Aorta (tissue), 5 donors: ENCODE measurements at regions not wholly inside any gene's neighbourhood (a gene's known extent, or its start where the extent isn't known, plus 50 kb on each side); places are given as distances from the start of the nearest gene placed in this dataset.
"Not testable (repeated sequence)": the region's sequence is repeated elsewhere in the genome, so short reads cannot be mapped to it uniquely, and the experiment has no call there.

Source experiments
- ATAC-seq: fragments of 200-7000 bp; cut with Tn5 transposase; one replicate; pipeline ENCODE4 v1.9.1; 2022; ENCODE audit warnings: moderate library complexity; ENCODE audit not compliant: low FRiP score
- DNase-seq, 2 donors: peaks; one replicate each; pipeline ENCODE4 v3.0.0-alpha.2; 2020
- H3K27ac ChIP-seq, 2 donors: one replicate each; pipeline ENCODE4 v1.5.1; 2013; ENCODE audit warnings: low read length in 2 of 2, mild to moderate bottlenecking in 2 of 2, moderate library complexity in 2 of 2, control low read depth in 1 of 2, inconsistent platforms in 1 of 2, low read depth in 1 of 2
- H3K27me3 ChIP-seq, 2 donors: one replicate each; pipeline ENCODE4 v1.6.1; 2013; ENCODE audit warnings: control low read depth in 1 of 2, low read length in 1 of 2, mild to moderate bottlenecking in 1 of 2, moderate library complexity in 1 of 2; ENCODE audit not compliant: insufficient read depth in 2 of 2, control insufficient read depth in 1 of 2
- H3K36me3 ChIP-seq, 2 donors: one replicate each; pipeline ENCODE4 v1.6.1; 2013; ENCODE audit warnings: control low read depth in 1 of 2, low read length in 1 of 2, mild to moderate bottlenecking in 1 of 2; ENCODE audit not compliant: insufficient read depth in 2 of 2, control insufficient read depth in 1 of 2
- H3K4me1 ChIP-seq, 2 donors: one replicate each; pipeline ENCODE4 v1.6.1; 2013; ENCODE audit warnings: low read length in 2 of 2, control low read depth in 1 of 2, mild to moderate bottlenecking in 1 of 2, moderate library complexity in 1 of 2; ENCODE audit not compliant: insufficient read depth in 2 of 2, control insufficient read depth in 1 of 2
- H3K4me3 ChIP-seq, 2 donors: one replicate each; pipeline ENCODE4 v1.5.1; 2013; ENCODE audit warnings: low read length in 2 of 2, control low read depth in 1 of 2, mild to moderate bottlenecking in 1 of 2
- H3K9me3 ChIP-seq: one replicate; pipeline ENCODE4 v1.6.1; 2013; ENCODE audit warnings: mild to moderate bottlenecking, low read length; ENCODE audit not compliant: control insufficient read depth
- WGBS, 2 donors: extraction: QIAGEN DNeasy Blood & Tissue Kit; methylation state at CpG; one replicate each; pipeline ENCODE4 v1.1.7; 2013; 5-methylcytosine and 5-hydroxymethylcytosine counted together
- intact Hi-C, 2 donors: fragments of 100-400 bp; cut with DNase I; formaldehyde crosslinking; loops; one replicate each; pipeline versions ENCODE4 v1.14.2 to v1.15.0; 2022
- donor health status: healthy with polysubstance abuse.
- donor health status: Bipolar disorder and iron deficiency.
- donor health status: DM: no; HTN: no; CAD: no.
- donor health status: DM: no; HTN: no; CAD: no.
- donor health status: DM: yes; HTN: yes; CAD: no.

DNA sequence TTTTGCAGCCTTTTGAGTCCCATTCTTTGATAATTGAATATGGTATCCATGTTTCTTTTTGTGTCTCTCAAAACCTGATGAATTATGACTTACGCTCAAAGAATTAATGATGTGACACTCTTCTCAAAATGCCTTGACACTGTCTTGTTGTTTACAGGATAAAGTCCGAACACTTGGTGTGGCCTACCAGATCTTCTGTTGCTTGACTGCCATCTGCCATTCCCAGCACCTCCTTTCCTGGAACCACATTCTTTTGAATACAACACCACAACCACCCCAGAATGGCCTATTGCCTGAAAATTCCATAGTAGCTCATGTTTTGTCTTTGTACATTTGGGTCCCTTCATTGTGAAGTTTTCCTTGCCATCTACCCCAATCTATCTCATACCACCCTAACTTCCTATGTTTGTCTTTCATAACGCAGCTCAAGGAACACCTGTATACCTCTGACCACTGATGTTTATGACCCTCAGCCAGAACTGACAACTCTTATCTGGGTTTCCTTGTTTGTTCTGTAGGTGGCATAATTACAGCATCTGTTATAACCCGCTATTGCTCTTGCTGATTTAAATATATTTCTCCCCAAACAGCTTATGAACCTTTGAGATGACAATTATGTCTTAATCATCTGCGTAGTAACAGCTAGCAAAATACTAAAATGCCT lies 991.3 kb downstream of the RAB28 start:
- Histone ChIP-seq H3K4me1 (no peaks in the 10 kb centered on the region), H3K4me3 (no peak overlapping the region), H3K36me3 (no peaks in the 10 kb centered on the region), H3K9me3 (no peaks in the 10 kb centered on the region), H3K27ac (no peak overlapping the region), H3K27me3 (peaks cover 0 to 1% of the 10 kb centered on the region in 2 donors)
- DNase-seq (no peak), ATAC-seq (no peak)
- 89 to 91% methylated on average over 5 of the region's 5 CpGs for WGBS, 2 donors
- intact Hi-C loops, result no loop called here

DNA sequence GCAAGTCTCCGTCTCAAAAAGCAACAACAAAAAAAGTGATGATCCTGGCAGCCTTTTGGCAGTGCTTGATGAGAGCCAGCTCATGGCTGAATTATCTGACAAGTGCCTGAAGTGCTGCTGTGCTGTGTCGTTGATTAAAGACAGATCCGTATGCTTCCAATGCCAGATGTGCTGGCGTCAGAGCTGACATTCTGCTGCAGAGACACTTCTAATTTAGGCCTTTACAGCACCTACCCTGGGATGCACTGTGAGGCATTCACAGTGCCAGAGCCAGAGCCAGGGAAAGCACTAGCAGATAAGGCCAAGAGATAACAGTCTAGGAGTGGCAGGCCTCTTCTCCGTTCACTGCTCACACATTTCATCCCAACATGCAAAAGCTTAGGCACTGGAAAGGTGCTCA lies 995.5 kb downstream of the RAB28 start:
- no peak overlapping the region for H3K27ac ChIP-seq
- no peak for ATAC-seq
- peaks cover 2% of the 10 kb centered on the region for H3K9me3 ChIP-seq
- no peaks in the 10 kb centered on the region for H3K4me1 ChIP-seq
- 28 to 29% methylated on average over 5 of the region's 5 CpGs for WGBS, 2 donors
- H3K4me3 ChIP-seq, result no peak overlapping the region
- intact Hi-C loops, result no loop called here
- no peaks in the 10 kb centered on the region for H3K27me3 ChIP-seq
- no peak for DNase-seq
- H3K36me3 ChIP-seq, result no peaks in the 10 kb centered on the region

- no peak for ATAC-seq
- intact Hi-C loops, result no loop called here
- 22 to 24% methylated on average over 2 of the region's 2 CpGs for WGBS, 2 donors
- H3K4me3 ChIP-seq, result no peak overlapping the region
- peaks cover 2% of the 10 kb centered on the region for H3K9me3 ChIP-seq
- H3K27me3 ChIP-seq, result no peaks in the 10 kb centered on the region
- H3K27ac ChIP-seq, result no peak overlapping the region
- no peak for DNase-seq
- H3K4me1 ChIP-seq, result no peaks in the 10 kb centered on the region
- H3K36me3 ChIP-seq, result no peaks in the 10 kb centered on the region
These were observed 997.1 kb downstream of the RAB28 start for GRCh38 chr4:12487000-12487399.

DNA sequence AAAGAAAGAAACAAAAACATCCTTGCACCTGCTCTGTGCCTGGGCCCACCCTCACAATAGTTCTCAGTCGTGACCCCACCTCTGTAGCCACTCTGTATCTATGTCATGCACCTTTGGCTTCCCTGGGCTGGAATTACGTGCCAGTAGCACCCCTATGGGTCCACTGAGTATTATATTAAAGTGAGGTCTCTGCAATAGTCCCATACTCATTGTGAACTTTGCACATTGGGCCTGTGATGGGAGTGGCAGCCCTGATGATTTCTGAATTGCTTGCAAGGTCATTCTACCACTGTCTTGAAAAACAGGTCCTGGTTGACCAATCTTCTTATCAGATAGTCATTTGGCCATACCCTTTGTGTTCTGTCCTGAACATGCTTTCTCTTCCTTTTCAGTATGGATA lies 1012.1 kb downstream of the RAB28 start:
- Histone ChIP-seq H3K36me3 (no peaks in the 10 kb centered on the region), H3K27ac (no peak overlapping the region), H3K27me3 (no peaks in the 10 kb centered on the region), H3K9me3 (no peaks in the 10 kb centered on the region), H3K4me1 (no peaks in the 10 kb centered on the region), H3K4me3 (no peak overlapping the region)
- intact Hi-C loops, result no loop called here
- ATAC-seq, result no peak
- no peak for DNase-seq
- 75 to 88% methylated on average over 2 of the region's 2 CpGs for WGBS, 2 donors

- H3K4me1 ChIP-seq, result no peaks in the 10 kb centered on the region
- 80 to 83% methylated on average over 2 of the region's 2 CpGs for WGBS, 2 donors
- intact Hi-C loops, result no loop called here
- no peak for DNase-seq
- H3K4me3 ChIP-seq, result no peak overlapping the region
- H3K27ac ChIP-seq, result no peak overlapping the region
- H3K9me3 ChIP-seq, result no peaks in the 10 kb centered on the region
- H3K36me3 ChIP-seq, result no peaks in the 10 kb centered on the region
- no peak for ATAC-seq
- H3K27me3 ChIP-seq, result no peaks in the 10 kb centered on the region
These were observed 1012.9 kb downstream of the RAB28 start for GRCh38 chr4:12471193-12471592.

DNA sequence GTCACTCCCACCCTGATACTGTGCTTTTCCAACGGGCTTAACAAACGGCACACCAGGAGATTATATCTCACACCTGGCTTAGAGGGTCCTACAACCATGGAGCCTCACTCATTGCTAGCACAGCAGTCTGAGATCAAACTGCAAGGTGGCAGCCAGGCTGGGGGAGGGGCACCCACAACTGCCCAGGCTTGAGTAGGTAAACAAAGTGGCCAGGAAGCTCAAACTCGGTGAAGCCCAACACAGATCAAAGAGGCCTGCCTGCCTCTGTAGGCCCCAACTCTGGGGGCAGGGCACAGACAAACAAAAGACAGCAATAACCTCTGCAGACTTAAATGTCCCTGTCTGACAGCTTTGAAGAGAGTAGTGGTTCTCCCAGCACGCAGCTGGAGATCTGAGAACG lies 1022.6 kb downstream of the RAB28 start:
- H3K4me1 ChIP-seq, ATAC-seq, H3K27me3 ChIP-seq, H3K36me3 ChIP-seq, intact Hi-C loops, H3K27ac ChIP-seq, H3K4me3 ChIP-seq, DNase-seq, H3K9me3 ChIP-seq: not testable (repeated sequence)
- 82 to 83% methylated on average over 3 of the region's 5 CpGs for WGBS, 2 donors

DNA sequence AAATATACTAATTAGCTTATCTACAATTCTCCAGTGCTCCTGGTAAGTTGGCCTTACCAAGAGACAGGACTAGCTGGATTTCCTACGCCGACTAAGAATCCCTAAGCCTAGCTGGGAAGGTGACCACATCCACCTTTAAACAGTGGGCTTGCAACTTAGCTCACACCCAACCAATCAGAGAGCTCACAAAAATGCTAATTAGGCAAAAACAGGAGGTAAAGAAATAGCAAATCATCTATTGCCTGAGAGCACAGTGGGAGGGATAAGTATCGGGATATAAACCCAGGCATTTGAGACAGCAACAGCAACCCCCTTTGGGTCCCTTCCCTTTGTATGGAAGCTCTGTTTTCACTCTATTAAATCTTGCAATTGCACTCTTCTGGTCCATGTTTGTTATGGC lies 1025.0 kb downstream of the RAB28 start:
- intact Hi-C loops, result no loop called here
- H3K36me3 ChIP-seq, result no peaks in the 10 kb centered on the region
- WGBS, 2 donors, result 99% methylated on average over 3 of the region's 3 CpGs
- no peak for DNase-seq
- H3K4me1 ChIP-seq, result no peaks in the 10 kb centered on the region
- H3K27ac ChIP-seq, result no peak overlapping the region
- peaks cover 5% of the 10 kb centered on the region for H3K9me3 ChIP-seq
- no peak for ATAC-seq
- H3K4me3 ChIP-seq, result no peak overlapping the region
- H3K27me3 ChIP-seq, result no peaks in the 10 kb centered on the region

DNA sequence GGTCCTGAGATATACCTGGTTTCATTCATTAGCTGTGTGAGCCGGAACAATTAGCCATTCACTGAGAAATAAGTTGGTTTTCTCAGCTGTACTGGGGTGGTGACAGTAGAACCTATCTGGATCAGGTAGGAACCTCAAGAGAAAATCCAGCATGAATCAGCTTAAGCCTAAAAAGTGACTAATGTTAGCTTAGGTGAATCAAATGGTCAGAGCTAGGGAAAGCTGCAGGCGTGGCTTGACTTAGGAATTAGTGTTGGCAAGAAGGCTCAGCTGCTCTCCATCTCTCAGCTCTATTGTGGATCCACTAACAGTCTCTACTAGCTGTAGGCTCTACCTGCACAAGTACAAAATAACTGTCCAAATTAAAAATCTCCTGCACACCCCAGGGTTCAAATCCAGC lies 1025.5 kb downstream of the RAB28 start:
- DNase-seq, result no peak
- peaks cover 5% of the 10 kb centered on the region for H3K9me3 ChIP-seq
- no peak for ATAC-seq
- H3K36me3 ChIP-seq, result no peaks in the 10 kb centered on the region
- intact Hi-C loops, result no loop called here
- no peak overlapping the region for H3K4me3 ChIP-seq
- H3K27ac ChIP-seq, result no peak overlapping the region
- H3K27me3 ChIP-seq, result no peaks in the 10 kb centered on the region
- H3K4me1 ChIP-seq, result no peaks in the 10 kb centered on the region
- WGBS, 2 donors, result 85 to 90% methylated on average over 2 of the region's 2 CpGs

DNA sequence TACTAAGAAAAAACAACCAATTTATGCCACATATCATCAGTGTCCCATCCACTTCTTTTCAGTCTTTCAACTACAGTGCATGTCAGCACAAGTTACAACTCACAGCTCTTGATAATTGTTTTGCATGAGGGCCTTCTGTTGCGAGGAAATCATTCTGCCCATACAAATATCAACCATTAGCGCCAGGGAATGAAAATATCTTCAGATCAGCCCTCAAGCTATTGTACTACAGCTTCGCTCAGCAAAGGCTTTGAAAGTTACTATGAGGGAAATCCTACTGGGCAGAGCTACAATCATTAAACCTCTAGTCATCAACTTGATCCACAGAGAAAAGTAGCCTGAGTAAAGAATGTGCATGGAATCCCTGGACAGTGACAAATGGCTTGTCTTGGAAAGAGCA lies 1023.6 kb upstream of the HS3ST1 start:
- H3K27ac ChIP-seq, result no peak overlapping the region
- no peaks in the 10 kb centered on the region for H3K36me3 ChIP-seq
- H3K4me3 ChIP-seq, result no peak overlapping the region
- H3K4me1 ChIP-seq, result no peaks in the 10 kb centered on the region
- WGBS, 2 donors, result 82 to 83% methylated on average over 3 of the region's 3 CpGs
- ATAC-seq (no peak), DNase-seq (no peak)
- intact Hi-C loops, result no loop called here
- H3K9me3 ChIP-seq, result peaks cover 6% of the 10 kb centered on the region
- no peaks in the 10 kb centered on the region for H3K27me3 ChIP-seq
